Suprapubic skin (tissue), 4 donors: ENCODE measurements at regions not wholly inside any gene's neighbourhood (a gene's known extent, or its start where the extent isn't known, plus 50 kb on each side); places are given as distances from the start of the nearest gene placed in this dataset.
"Not testable (repeated sequence)": the region's sequence is repeated elsewhere in the genome, so short reads cannot be mapped to it uniquely, and the experiment has no call there.

ENCODE experiments used
- DNase-seq, 2 donors: peaks; one replicate each; pipeline ENCODE4 v3.0.0-alpha.2; 2019; ENCODE audit warnings: low spot score in 2 of 2
- H3K27ac ChIP-seq: fragments of 200-600 bp; sonication (generic); one replicate; pipeline ENCODE4 v1.5.1; 2019
- H3K27me3 ChIP-seq: fragments of 200-600 bp; sonication (generic); one replicate; pipeline ENCODE4 v1.5.1; 2019
- H3K36me3 ChIP-seq: fragments of 200-600 bp; sonication (generic); one replicate; pipeline ENCODE4 v1.5.1; 2019
- H3K4me1 ChIP-seq: fragments of 200-600 bp; sonication (generic); one replicate; pipeline ENCODE4 v1.5.1; 2019
- H3K4me3 ChIP-seq: fragments of 200-600 bp; sonication (generic); one replicate; pipeline ENCODE4 v1.5.1; 2019; ENCODE audit warnings: mild to moderate bottlenecking
- H3K9me3 ChIP-seq: fragments of 200-600 bp; sonication (generic); one replicate; pipeline ENCODE4 v1.5.1; 2019
- EP300 ChIP-seq: sonication (generic); formaldehyde crosslinking; IDR thresholded peaks from one replicate; pipeline ENCODE4 v1.6.1; 2017; ENCODE audit warnings: antibody characterized with exemption
- POLR2A ChIP-seq, 2 donors: fragments of 450-650 bp; IDR thresholded peaks; one replicate each; pipeline ENCODE4 v1.6.1; 2017; ENCODE audit warnings: antibody characterized with exemption in 2 of 2, mild to moderate bottlenecking in 2 of 2, moderate library complexity in 2 of 2
- POLR2AphosphoS5 ChIP-seq, 3 donors: sonication (generic); formaldehyde crosslinking; IDR thresholded peaks; one replicate each; pipeline ENCODE4 v1.6.1; 2017; ENCODE audit warnings: antibody characterized with exemption in 3 of 3
- WGBS: methylation state at CpG from one replicate; pipeline ENCODE4 v1.1.5; 2018; 5-methylcytosine and 5-hydroxymethylcytosine counted together
- TF ChIP-seq, protein P1 (sequence below), 2 donors: fragments of 200-600 bp in 1 of 2; fragments of 450-650 bp in 1 of 2; sonication (generic) in 1 of 2; IDR thresholded peaks; one replicate each; pipeline ENCODE4 v1.5.1; 2016 to 2019; ENCODE audit warnings: antibody characterized with exemption in 2 of 2, mild to moderate bottlenecking in 1 of 2, moderate library complexity in 1 of 2

DNA sequence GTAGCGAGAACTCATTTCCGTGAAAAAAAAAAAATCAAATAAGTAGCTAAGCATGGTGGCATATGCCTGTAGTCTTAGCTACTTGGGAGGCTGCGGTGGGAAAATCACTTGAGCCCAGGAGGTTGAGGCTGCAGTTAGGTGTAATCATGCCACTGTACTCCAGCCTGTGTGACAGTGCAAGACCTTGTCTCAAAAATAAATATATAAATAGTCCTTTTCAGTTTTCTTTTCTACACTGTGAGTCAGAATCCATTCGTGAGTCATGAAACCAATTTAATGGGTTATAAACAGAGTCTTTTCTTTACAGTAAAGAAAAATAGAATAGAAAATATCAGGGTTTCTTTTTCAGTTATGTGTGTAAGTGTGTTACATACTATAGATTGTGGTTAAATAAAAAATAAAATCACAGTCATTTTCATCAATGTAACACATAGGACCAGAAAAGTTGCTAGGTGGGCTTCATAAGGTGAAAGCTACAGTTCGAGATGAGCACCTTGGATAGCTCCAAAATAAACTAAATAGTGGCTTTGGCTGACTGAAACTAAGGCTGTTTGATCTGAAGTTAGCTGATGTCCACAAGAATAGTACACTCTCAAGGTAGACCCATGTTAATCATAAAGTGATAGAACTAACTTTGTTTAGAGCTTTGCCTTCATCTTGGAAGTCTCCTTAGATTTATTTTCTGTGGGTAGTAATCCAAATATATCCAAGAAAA, 781.1 kb downstream of the GATA3 start:
- no peaks in the 10 kb centered on the region for H3K9me3 ChIP-seq
- H3K27me3 ChIP-seq, result no peaks in the 10 kb centered on the region
- no peak overlapping the region for H3K27ac ChIP-seq
- DNase-seq, result no peak
- TF ChIP-seq POLR2AphosphoS5 (IDR thresholded peaks at IDR 0.05) (no peak), POLR2A (IDR thresholded peaks at IDR 0.05) (no peak), EP300 (no peak)
- TF ChIP-seq, protein P1, sequence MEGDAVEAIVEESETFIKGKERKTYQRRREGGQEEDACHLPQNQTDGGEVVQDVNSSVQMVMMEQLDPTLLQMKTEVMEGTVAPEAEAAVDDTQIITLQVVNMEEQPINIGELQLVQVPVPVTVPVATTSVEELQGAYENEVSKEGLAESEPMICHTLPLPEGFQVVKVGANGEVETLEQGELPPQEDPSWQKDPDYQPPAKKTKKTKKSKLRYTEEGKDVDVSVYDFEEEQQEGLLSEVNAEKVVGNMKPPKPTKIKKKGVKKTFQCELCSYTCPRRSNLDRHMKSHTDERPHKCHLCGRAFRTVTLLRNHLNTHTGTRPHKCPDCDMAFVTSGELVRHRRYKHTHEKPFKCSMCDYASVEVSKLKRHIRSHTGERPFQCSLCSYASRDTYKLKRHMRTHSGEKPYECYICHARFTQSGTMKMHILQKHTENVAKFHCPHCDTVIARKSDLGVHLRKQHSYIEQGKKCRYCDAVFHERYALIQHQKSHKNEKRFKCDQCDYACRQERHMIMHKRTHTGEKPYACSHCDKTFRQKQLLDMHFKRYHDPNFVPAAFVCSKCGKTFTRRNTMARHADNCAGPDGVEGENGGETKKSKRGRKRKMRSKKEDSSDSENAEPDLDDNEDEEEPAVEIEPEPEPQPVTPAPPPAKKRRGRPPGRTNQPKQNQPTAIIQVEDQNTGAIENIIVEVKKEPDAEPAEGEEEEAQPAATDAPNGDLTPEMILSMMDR (IDR thresholded peaks at IDR 0.05), result no peak
- 83% methylated on average over 5 of the region's 5 CpGs for WGBS
- no peak overlapping the region for H3K4me3 ChIP-seq
- no peaks in the 10 kb centered on the region for H3K36me3 ChIP-seq
- no peaks in the 10 kb centered on the region for H3K4me1 ChIP-seq

DNA sequence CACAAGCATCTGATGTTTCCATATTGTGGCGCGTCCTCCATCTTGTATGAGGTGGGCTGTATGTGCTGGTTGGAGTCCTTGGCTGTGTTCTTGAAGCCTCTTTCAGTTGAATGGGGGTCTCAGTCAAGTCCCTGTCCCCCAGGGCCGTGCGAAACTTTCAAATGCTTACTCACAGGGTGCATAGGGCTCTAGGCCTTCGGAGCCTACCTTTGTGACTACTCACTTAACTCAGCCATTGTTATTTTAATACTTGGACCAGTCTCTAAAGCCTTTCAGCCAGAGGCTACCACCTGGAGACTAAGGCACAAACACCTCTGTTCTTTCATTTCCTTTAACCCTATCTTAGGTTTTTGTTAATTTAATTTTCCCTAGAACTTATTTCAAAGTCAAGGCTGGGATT, 785.9 kb downstream of the GATA3 start:
- TF ChIP-seq POLR2AphosphoS5 (IDR thresholded peaks at IDR 0.05), result no peak
- TF ChIP-seq, protein P1 (IDR thresholded peaks at IDR 0.05), result no peak
- no peak for TF ChIP-seq POLR2A (IDR thresholded peaks at IDR 0.05)
- no peak for TF ChIP-seq EP300
- 81% methylated on average over 5 of the region's 5 CpGs for WGBS
- no peaks in the 10 kb centered on the region for H3K4me1 ChIP-seq
- no peaks in the 10 kb centered on the region for H3K36me3 ChIP-seq
- no peak for DNase-seq
- no peaks in the 10 kb centered on the region for H3K27me3 ChIP-seq
- no peak overlapping the region for H3K4me3 ChIP-seq
- no peaks in the 10 kb centered on the region for H3K9me3 ChIP-seq
- no peak overlapping the region for H3K27ac ChIP-seq

DNA sequence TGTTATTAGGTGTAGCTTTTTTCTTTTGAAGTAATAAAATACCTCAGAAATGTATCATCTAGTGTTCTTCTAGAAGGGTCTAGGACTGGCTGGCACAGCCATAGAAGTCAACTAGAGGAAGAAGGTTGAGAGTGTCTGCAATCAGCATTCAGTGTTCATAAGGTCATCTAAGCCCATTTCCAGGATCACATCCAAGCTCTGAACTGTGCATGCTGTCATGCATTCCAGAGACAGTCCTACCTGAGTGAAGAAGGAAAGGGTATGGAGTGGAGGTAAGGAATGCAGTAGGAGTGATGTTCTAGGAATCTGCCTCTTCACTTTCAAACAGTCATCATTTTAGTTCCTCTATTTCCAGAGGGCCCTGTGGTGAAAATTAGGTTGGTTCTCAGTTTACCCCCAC, 789.7 kb downstream of the GATA3 start:
- Histone ChIP-seq H3K36me3 (no peaks in the 10 kb centered on the region), H3K27ac (no peak overlapping the region), H3K4me1 (no peaks in the 10 kb centered on the region), H3K9me3 (no peaks in the 10 kb centered on the region), H3K27me3 (no peaks in the 10 kb centered on the region), H3K4me3 (no peak overlapping the region)
- DNase-seq, result no peak
- TF ChIP-seq POLR2A (IDR thresholded peaks at IDR 0.05) (no peak), POLR2AphosphoS5 (IDR thresholded peaks at IDR 0.05) (no peak), EP300 (no peak)
- TF ChIP-seq, protein P1 (IDR thresholded peaks at IDR 0.05), result no peak

DNA sequence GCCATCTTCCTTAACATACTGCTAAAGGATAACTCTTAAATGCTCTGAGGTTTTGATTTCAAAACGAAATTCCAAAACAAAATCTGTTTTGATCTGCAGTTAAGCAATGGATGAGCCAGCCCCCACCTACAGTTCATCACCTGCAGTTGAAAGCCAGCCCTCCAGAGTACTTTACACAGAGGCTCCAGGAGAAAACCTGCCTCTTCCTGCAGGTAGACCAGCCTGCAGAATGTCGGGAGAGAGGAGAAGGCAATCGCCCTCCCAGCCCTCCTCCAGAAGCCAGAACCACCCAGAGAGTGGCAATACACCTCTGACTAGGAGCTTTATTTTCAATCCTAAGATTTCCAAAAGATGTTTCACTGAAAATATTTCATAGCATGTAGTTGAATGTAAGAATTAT, 798.1 kb downstream of the GATA3 start:
- 56% methylated on average over 3 of the region's 3 CpGs for WGBS
- no peak for DNase-seq
- no peaks in the 10 kb centered on the region for H3K36me3 ChIP-seq
- H3K27ac ChIP-seq, result no peak overlapping the region
- peaks cover 6% of the 10 kb centered on the region for H3K27me3 ChIP-seq
- no peaks in the 10 kb centered on the region for H3K9me3 ChIP-seq
- no peaks in the 10 kb centered on the region for H3K4me1 ChIP-seq
- no peak for TF ChIP-seq POLR2AphosphoS5 (IDR thresholded peaks at IDR 0.05)
- no peak for TF ChIP-seq EP300
- TF ChIP-seq, protein P1 (IDR thresholded peaks at IDR 0.05), result no peak
- no peak overlapping the region for H3K4me3 ChIP-seq

DNA sequence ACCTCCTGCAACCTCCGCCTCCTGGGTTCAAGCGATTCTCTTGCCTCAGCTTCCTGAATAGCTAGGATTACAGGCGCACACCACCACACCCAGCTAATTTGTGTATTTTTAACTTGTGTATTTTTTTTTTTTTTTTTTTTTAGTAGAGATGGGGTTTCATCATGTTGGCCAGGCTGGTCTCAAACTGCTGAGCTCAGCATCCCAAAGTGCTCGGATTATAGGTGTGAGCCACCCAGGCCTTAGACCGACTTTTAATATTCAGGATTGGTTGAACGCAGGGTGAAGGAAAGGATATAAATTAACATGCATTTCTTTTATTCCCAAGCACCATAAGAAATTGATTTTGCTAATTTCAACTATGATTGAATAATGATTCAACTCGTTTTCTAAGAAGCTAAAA, 798.6 kb downstream of the GATA3 start:
- H3K27me3 ChIP-seq, result peaks cover 6% of the 10 kb centered on the region
- H3K27ac ChIP-seq, result no peak overlapping the region
- H3K4me3 ChIP-seq, result no peak overlapping the region
- H3K36me3 ChIP-seq, result no peaks in the 10 kb centered on the region
- DNase-seq, result no peak
- 69% methylated on average over 7 of the region's 7 CpGs for WGBS
- no peaks in the 10 kb centered on the region for H3K9me3 ChIP-seq
- H3K4me1 ChIP-seq, result no peaks in the 10 kb centered on the region
- TF ChIP-seq, protein P1 (IDR thresholded peaks at IDR 0.05), result no peak
- TF ChIP-seq POLR2AphosphoS5 (IDR thresholded peaks at IDR 0.05) (no peak), EP300 (no peak), POLR2A (IDR thresholded peaks at IDR 0.05) (no peak)

DNA sequence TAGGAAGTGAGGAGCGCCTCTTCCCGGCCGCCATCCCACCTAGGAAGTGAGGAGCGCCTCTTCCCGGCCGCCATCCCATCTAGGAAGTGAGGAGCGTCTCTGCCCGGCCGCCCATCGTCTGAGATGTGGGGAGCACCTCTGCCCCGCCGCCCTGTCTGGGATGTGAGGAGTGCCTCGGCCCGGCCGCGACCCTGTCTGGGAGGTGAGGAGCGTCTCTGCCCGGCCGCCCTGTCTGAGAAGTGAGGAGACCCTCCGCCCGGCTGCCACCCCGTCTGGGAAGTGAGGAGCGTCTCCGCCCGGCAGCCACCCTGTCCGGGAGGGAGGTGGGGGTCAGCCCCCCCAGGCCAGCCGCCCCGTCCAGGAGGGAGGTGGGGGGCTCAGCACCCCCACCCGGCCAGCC, 814.4 kb downstream of the GATA3 start:
- not testable (repeated sequence) for H3K27ac ChIP-seq, H3K36me3 ChIP-seq, H3K27me3 ChIP-seq, H3K4me3 ChIP-seq, H3K9me3 ChIP-seq, H3K4me1 ChIP-seq, DNase-seq
- no CpG with 5 or more reads among the region's 29 CpGs for WGBS
